ENCODE measurements at regions not wholly inside any gene's neighbourhood (a gene's known extent, or its start where the extent isn't known, plus 50 kb on each side); places are given as distances from the start of the nearest gene placed in this dataset.

DNA sequence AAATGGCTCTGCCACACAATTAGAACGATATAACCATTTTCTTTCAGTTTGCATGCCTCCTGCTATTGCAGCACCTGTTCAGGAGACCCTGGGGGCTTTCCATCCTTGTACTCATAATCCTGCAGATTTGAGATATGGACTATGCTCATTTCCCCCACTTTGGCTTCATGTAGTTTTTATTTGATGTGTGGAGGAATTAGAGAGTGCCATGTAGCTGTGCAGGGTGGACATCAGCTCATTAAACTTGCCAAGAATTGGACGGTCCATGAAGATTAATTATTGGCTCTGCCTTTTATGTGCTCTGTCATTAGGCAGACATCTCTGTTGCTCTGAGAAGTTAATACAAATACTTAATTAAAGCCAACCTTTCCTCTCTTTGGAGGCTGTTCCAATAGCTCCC, 66.2 kb upstream of the CD83 start:
- TF ChIP-seq EZH2 (IDR thresholded peaks at IDR 0.05; ENCODE audit: low read length) = no peak
- TF ChIP-seq, protein P1, sequence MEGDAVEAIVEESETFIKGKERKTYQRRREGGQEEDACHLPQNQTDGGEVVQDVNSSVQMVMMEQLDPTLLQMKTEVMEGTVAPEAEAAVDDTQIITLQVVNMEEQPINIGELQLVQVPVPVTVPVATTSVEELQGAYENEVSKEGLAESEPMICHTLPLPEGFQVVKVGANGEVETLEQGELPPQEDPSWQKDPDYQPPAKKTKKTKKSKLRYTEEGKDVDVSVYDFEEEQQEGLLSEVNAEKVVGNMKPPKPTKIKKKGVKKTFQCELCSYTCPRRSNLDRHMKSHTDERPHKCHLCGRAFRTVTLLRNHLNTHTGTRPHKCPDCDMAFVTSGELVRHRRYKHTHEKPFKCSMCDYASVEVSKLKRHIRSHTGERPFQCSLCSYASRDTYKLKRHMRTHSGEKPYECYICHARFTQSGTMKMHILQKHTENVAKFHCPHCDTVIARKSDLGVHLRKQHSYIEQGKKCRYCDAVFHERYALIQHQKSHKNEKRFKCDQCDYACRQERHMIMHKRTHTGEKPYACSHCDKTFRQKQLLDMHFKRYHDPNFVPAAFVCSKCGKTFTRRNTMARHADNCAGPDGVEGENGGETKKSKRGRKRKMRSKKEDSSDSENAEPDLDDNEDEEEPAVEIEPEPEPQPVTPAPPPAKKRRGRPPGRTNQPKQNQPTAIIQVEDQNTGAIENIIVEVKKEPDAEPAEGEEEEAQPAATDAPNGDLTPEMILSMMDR (optimal IDR thresholded peaks at IDR 0.05 in 1 of 3, IDR thresholded peaks at IDR 0.05 in 1 of 3, conservative IDR thresholded peaks at IDR 0.05 in 1 of 3; ENCODE audit: extremely low read depth in 1 of 3, insufficient read depth in 2 of 3, low read length in 3 of 3) = no peak
- no peak overlapping the region for H3K4me2 ChIP-seq (ENCODE audit: control insufficient read depth, extremely low read depth, insufficient read depth, low read depth, low read length)
- H3K9me1 ChIP-seq (ENCODE audit: control insufficient read depth, extremely low read depth, insufficient read depth, low read length) = no peaks in the 10 kb centered on the region
- no peak overlapping the region for H3K27ac ChIP-seq (ENCODE audit: control insufficient read depth, insufficient read depth, low read length)
- FAIRE-seq (no peak), DNase-seq (ENCODE audit: low read depth, low spot score) (no peak)
- no peak overlapping the region for H3K4me3 ChIP-seq (ENCODE audit: control insufficient read depth in 2 of 3, extremely low read depth in 1 of 3, insufficient read depth in 2 of 3, low read depth in 1 of 3, low read length in 3 of 3)
- no peak overlapping the region for H2AFZ ChIP-seq (ENCODE audit: control insufficient read depth, low read length)
- dilution Hi-C loops (cut with MboI; ENCODE audit: extremely low pct_ligation_motif_present, low sequenced_read_pairs) = no loop called here
- H3K27me3 ChIP-seq (ENCODE audit: control insufficient read depth, extremely low read depth, insufficient read depth, low read length) = no peaks in the 10 kb centered on the region
- H3K36me3 ChIP-seq (ENCODE audit: control insufficient read depth in 2 of 2, extremely low read depth in 1 of 2, insufficient read depth in 2 of 2, low read length in 2 of 2) = no peaks in the 10 kb centered on the region
- H4K20me1 ChIP-seq (ENCODE audit: control insufficient read depth, extremely low read depth, insufficient read depth, low read length) = no peaks in the 10 kb centered on the region
- H3K9me3 ChIP-seq (ENCODE audit: control insufficient read depth, low read depth, low read length) = no peaks in the 10 kb centered on the region
- H3K4me1 ChIP-seq (ENCODE audit: control insufficient read depth, extremely low read depth, insufficient read depth, low read length) = peaks cover 3% of the 10 kb centered on the region
- no peaks in the 10 kb centered on the region for H3K79me2 ChIP-seq (ENCODE audit: control insufficient read depth, insufficient read depth, low read length)
- no peak overlapping the region for H3K9ac ChIP-seq (ENCODE audit: control insufficient read depth, extremely low read depth, insufficient read depth, low read length)

DNA sequence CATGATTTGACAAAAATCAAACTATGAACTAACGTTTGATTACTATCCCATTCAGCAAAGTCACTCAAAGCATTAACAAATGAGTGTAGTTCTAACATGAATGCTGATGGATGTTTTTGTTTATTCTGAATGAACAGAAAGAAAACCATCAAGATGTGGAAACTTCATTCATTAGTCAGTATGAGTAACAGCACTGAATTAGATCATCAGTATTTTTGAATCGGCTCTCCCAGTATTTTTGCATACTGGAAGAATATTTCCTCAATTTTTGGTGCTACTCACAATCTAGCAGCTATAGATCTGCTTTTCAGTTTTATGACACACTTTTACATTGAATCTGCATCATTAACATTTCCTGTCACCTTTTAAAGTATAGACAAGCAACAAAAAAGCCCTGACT, 63.8 kb upstream of the CD83 start:
- H3K27ac ChIP-seq (ENCODE audit: control insufficient read depth, insufficient read depth, low read length) = no peak overlapping the region
- FAIRE-seq = peak; percentile 32
- no peaks in the 10 kb centered on the region for H3K36me3 ChIP-seq (ENCODE audit: control insufficient read depth in 2 of 2, extremely low read depth in 1 of 2, insufficient read depth in 2 of 2, low read length in 2 of 2)
- no peaks in the 10 kb centered on the region for H3K79me2 ChIP-seq (ENCODE audit: control insufficient read depth, insufficient read depth, low read length)
- no peaks in the 10 kb centered on the region for H3K9me3 ChIP-seq (ENCODE audit: control insufficient read depth, low read depth, low read length)
- H3K4me2 ChIP-seq (ENCODE audit: control insufficient read depth, extremely low read depth, insufficient read depth, low read depth, low read length) = no peak overlapping the region
- H3K9me1 ChIP-seq (ENCODE audit: control insufficient read depth, extremely low read depth, insufficient read depth, low read length) = no peaks in the 10 kb centered on the region
- no peak overlapping the region for H2AFZ ChIP-seq (ENCODE audit: control insufficient read depth, low read length)
- no peak for TF ChIP-seq EZH2 (IDR thresholded peaks at IDR 0.05; ENCODE audit: low read length)
- TF ChIP-seq, protein P1 (optimal IDR thresholded peaks at IDR 0.05 in 1 of 3, IDR thresholded peaks at IDR 0.05 in 1 of 3, conservative IDR thresholded peaks at IDR 0.05 in 1 of 3; ENCODE audit: extremely low read depth in 1 of 3, insufficient read depth in 2 of 3, low read length in 3 of 3) = no peak
- dilution Hi-C loops (cut with MboI; ENCODE audit: extremely low pct_ligation_motif_present, low sequenced_read_pairs) = no loop called here
- no peak for DNase-seq (ENCODE audit: low read depth, low spot score)
- no peak overlapping the region for H3K4me3 ChIP-seq (ENCODE audit: control insufficient read depth in 2 of 3, extremely low read depth in 1 of 3, insufficient read depth in 2 of 3, low read depth in 1 of 3, low read length in 3 of 3)
- peaks cover 3% of the 10 kb centered on the region for H3K4me1 ChIP-seq (ENCODE audit: control insufficient read depth, extremely low read depth, insufficient read depth, low read length)
- no peaks in the 10 kb centered on the region for H4K20me1 ChIP-seq (ENCODE audit: control insufficient read depth, extremely low read depth, insufficient read depth, low read length)
- H3K27me3 ChIP-seq (ENCODE audit: control insufficient read depth, extremely low read depth, insufficient read depth, low read length) = no peaks in the 10 kb centered on the region
- no peak overlapping the region for H3K9ac ChIP-seq (ENCODE audit: control insufficient read depth, extremely low read depth, insufficient read depth, low read length)
